Naive thymus-derived CD4-positive, alpha-beta T cell (primary cell): ENCODE measurements at regions not wholly inside any gene's neighbourhood (a gene's known extent, or its start where the extent isn't known, plus 50 kb on each side); places are given as distances from the start of the nearest gene placed in this dataset.

Experiments used
- ATAC-seq: fragments of 150-1000 bp; cut with Tn5 transposase; 2 replicates; pipeline ENCODE4 v1.10.0; 2021; ENCODE audit warnings: mild to moderate bottlenecking, moderate library complexity
- CTCF ChIA-PET: fragments of 350-600 bp; sonication (Branson Sonifier 250); formaldehyde crosslinking; loops from one replicate; lab custom pipeline; 2021; ENCODE audit warnings: antibody characterized with exemption; lab: Charles Lee
- POLR2A ChIA-PET: fragments of 350-600 bp; sonication (Branson Sonifier 250); formaldehyde crosslinking; loops from one replicate; lab custom pipeline; 2021; ENCODE audit warnings: antibody characterized with exemption, inconsistent platforms; lab: Charles Lee
- DNase-seq, 9 donors: peaks; one replicate each; pipeline versions ENCODE4 v3.0.0 to v3.0.0-alpha.2; 2020 to 2022; ENCODE audit warnings: mixed read lengths in 1 of 9
- H3K27ac ChIP-seq: one replicate; pipeline ENCODE4 v1.7.0; 2013; ENCODE audit warnings: mild to moderate bottlenecking, low read depth, low read length, moderate library complexity
- H3K27me3 ChIP-seq, 2 donors: one replicate each; pipeline ENCODE4 v1.7.0; 2013; ENCODE audit warnings: low read length in 2 of 2, mild to moderate bottlenecking in 2 of 2, moderate library complexity in 2 of 2; ENCODE audit not compliant: control insufficient read depth in 2 of 2, insufficient read depth in 2 of 2
- H3K36me3 ChIP-seq, 3 experiments: 1 replicate in 2 of 3; 2 replicates in 1 of 3; pipeline ENCODE4 v1.7.0; 2013; ENCODE audit warnings: low read length in 3 of 3, mild to moderate bottlenecking in 3 of 3, moderate library complexity in 1 of 3; ENCODE audit not compliant: insufficient read depth in 3 of 3, control insufficient read depth in 2 of 3
- H3K4me1 ChIP-seq, 2 donors: one replicate each; pipeline ENCODE4 v1.7.0; 2013; ENCODE audit warnings: low read length in 2 of 2, mild to moderate bottlenecking in 2 of 2, moderate library complexity in 1 of 2; ENCODE audit not compliant: control insufficient read depth in 2 of 2, insufficient read depth in 2 of 2
- H3K4me3 ChIP-seq: 2 replicates; pipeline ENCODE4 v1.7.0; 2013; ENCODE audit warnings: mild to moderate bottlenecking, low read length
- H3K9me3 ChIP-seq, 3 experiments: 1 replicate in 2 of 3; 2 replicates in 1 of 3; pipeline ENCODE4 v1.7.0; 2013; ENCODE audit warnings: low read length in 3 of 3; ENCODE audit not compliant: control insufficient read depth in 2 of 3
- H3K27ac Mint-ChIP-seq, 9 donors: one replicate each; pipeline ENCODE4 v1.8.0; 2020 to 2022; ENCODE audit warnings: mixed read lengths in 9 of 9, mild to moderate bottlenecking in 8 of 9, moderate library complexity in 5 of 9, inconsistent platforms in 2 of 9
- H3K27me3 Mint-ChIP-seq, 5 donors: one replicate each; pipeline ENCODE4 v1.8.0; 2021 to 2022; ENCODE audit warnings: mixed read lengths in 5 of 5, mild to moderate bottlenecking in 1 of 5
- H3K36me3 Mint-ChIP-seq, 5 donors: one replicate each; pipeline ENCODE4 v1.8.0; 2020 to 2022; ENCODE audit warnings: mixed read lengths in 5 of 5, mild to moderate bottlenecking in 3 of 5, inconsistent platforms in 1 of 5
- H3K4me1 Mint-ChIP-seq, 7 donors: one replicate each; pipeline ENCODE4 v1.8.0; 2020 to 2022; ENCODE audit warnings: mixed read lengths in 7 of 7, mild to moderate bottlenecking in 3 of 7, inconsistent platforms in 1 of 7
- H3K4me3 Mint-ChIP-seq, 10 donors: one replicate each; pipeline ENCODE4 v1.8.0; 2020 to 2022; ENCODE audit warnings: mild to moderate bottlenecking in 10 of 10, mixed read lengths in 10 of 10, moderate library complexity in 6 of 10, inconsistent platforms in 2 of 10
- H3K9me3 Mint-ChIP-seq, 11 donors: one replicate each; pipeline ENCODE4 v1.8.0; 2020 to 2022; ENCODE audit warnings: mixed read lengths in 11 of 11, mild to moderate bottlenecking in 4 of 11, inconsistent platforms in 1 of 11, moderate library complexity in 1 of 11
- intact Hi-C, 2 donors: fragments of 100-400 bp; cut with micrococcal nuclease; formaldehyde crosslinking; loops; one replicate each; pipeline ENCODE4 v1.15.1; 2023

DNA sequence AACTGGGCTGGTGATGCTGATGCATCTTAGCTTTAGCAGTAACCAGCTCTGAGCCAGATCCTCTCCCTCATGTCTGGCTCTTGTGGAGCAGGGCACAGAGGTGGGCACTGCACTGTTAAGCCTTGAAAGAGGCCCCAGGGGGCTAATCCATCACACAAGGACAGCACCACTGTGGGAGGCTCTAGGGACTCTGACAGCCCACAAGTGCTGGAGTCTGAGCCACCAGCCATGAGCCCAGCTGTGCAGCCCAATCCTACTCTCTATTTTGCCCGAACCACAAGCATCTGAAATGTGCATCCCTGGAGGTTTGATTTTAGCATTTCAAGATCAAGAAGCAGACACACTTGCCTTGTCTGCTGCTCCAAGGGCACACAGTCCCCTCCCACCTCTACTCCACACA is 407.1 kb upstream of the TRPC7 start:
- H3K27ac Mint-ChIP-seq: no peak overlapping the region
- intact Hi-C loops: no loop called here
- H3K9me3 Mint-ChIP-seq: peaks cover 0 to 8% (median 2%) of the 10 kb centered on the region in 11 donors
- H3K4me3 ChIP-seq: no peak overlapping the region
- DNase-seq: no peak
- no peaks in the 10 kb centered on the region for H3K36me3 ChIP-seq
- no peaks in the 10 kb centered on the region for H3K4me1 Mint-ChIP-seq
- H3K27me3 ChIP-seq: no peaks in the 10 kb centered on the region
- H3K27ac ChIP-seq: no peak overlapping the region
- H3K4me3 Mint-ChIP-seq: no peak overlapping the region
- H3K27me3 Mint-ChIP-seq: peaks cover 0 to 4% (median 0%) of the 10 kb centered on the region in 5 donors
- no peaks in the 10 kb centered on the region for H3K36me3 Mint-ChIP-seq
- ATAC-seq: no peak
- no peaks in the 10 kb centered on the region for H3K4me1 ChIP-seq
- POLR2A ChIA-PET: no interaction called here
- H3K9me3 ChIP-seq: no peaks in the 10 kb centered on the region
- CTCF ChIA-PET: no interaction called here

DNA sequence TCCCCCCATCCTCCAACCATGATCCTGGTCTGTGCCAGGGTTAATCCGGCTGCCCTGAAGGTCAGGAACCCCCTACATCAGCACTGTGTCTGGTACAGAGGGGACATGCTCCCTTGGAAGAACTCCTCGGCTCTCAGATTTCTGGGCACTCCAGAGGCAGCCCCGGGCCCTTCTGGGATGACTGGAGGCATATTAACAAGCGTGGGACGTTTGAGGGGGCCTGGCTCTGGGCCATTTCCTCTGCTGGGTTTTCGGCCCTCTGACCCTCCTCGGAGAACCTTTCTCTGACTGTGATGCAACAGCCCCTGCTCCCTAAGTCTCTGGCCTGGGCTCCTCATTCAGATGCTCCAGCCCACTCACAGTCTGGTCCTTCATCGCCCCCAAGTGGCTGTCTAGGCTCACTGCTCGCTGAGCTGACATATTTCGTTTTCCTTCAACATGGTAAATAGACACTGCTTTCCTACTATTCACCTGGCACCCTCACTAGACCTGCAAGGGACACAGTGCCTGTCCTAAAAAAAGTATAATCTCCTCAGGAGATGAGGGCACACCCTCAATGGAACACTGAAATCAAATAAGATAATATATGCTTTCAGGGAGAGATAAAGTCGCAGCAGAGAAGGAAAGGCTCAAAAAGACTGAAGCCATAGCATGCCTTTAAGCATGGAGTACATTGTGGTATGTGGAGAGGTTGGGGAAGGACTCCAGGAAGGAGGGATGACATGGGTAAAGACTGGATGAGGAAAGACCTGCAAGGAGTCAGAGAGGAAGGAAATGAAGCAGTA is 404.7 kb upstream of the TRPC7 start:
- Histone ChIP-seq H3K9me3 (no peaks in the 10 kb centered on the region), H3K36me3 (no peaks in the 10 kb centered on the region), H3K27ac (no peak overlapping the region), H3K4me1 (no peaks in the 10 kb centered on the region), H3K4me3 (no peak overlapping the region), H3K27me3 (no peaks in the 10 kb centered on the region)
- H3K27me3 Mint-ChIP-seq: peaks cover 0 to 4% (median 0%) of the 10 kb centered on the region in 5 donors
- H3K9me3 Mint-ChIP-seq: peaks cover 0 to 8% (median 2%) of the 10 kb centered on the region in 11 donors
- intact Hi-C loops: no loop called here
- DNase-seq (peak in 1 of 9 donors; percentile 24), ATAC-seq (peak; percentile 47)
- no peak overlapping the region for H3K4me3 Mint-ChIP-seq
- no peaks in the 10 kb centered on the region for H3K4me1 Mint-ChIP-seq
- H3K36me3 Mint-ChIP-seq: no peaks in the 10 kb centered on the region
- ChIA-PET CTCF (no interaction called here), POLR2A (no interaction called here)
- no peak overlapping the region for H3K27ac Mint-ChIP-seq

DNA sequence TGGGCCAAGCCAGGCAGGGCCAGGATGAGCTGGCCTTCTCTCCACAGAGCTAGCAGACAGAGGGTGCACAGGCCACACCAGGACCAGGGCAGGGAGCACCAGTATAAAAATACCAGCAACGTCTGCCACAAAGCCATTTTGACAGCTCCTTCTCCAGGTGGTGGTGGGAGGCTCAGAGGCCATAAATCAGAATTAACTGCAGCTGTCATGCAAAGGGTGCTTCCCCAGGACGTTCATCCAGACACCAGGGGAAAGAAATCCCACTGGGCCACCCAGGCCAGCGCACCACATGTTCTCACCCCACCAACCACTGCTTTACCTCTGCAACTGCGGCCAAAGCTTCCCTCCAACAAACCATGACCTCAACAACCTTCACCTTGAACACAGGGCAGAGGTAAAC is 403.7 kb upstream of the TRPC7 start:
- intact Hi-C loops: no loop called here
- ChIA-PET POLR2A (no interaction called here), CTCF (no interaction called here)
- H3K36me3 ChIP-seq: no peaks in the 10 kb centered on the region
- H3K27me3 ChIP-seq: no peaks in the 10 kb centered on the region
- no peaks in the 10 kb centered on the region for H3K9me3 ChIP-seq
- DNase-seq (no peak), ATAC-seq (no peak)
- H3K9me3 Mint-ChIP-seq: peaks cover 0 to 8% (median 2%) of the 10 kb centered on the region in 11 donors
- no peaks in the 10 kb centered on the region for H3K4me1 ChIP-seq
- H3K27ac Mint-ChIP-seq: no peak overlapping the region
- peaks cover 0 to 4% (median 0%) of the 10 kb centered on the region in 5 donors for H3K27me3 Mint-ChIP-seq
- no peaks in the 10 kb centered on the region for H3K4me1 Mint-ChIP-seq
- H3K4me3 ChIP-seq: no peak overlapping the region
- H3K27ac ChIP-seq: no peak overlapping the region
- H3K36me3 Mint-ChIP-seq: no peaks in the 10 kb centered on the region
- no peak overlapping the region for H3K4me3 Mint-ChIP-seq

DNA sequence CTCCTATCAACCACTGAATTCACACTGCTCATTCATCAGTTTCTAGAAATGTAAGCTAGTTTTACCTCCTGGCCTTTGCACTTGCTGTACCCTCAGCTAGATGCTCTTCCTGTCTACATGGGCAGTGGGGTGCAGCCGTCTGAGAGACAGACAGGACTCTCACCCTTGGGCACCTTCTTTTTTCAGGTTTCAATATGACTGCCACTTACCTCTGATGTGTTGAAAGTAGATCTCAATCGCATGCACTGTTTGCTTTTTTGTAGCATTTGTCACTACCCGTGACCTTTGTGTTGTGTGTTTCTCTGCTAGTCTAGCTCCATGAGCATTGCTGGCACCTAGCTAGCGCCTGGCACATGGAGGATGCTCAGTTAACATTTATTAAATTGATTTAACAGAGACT is 403.1 kb upstream of the TRPC7 start:
- Mint-ChIP-seq H3K4me1 (no peaks in the 10 kb centered on the region), H3K36me3 (no peaks in the 10 kb centered on the region), H3K27ac (no peak overlapping the region), H3K4me3 (no peak overlapping the region), H3K27me3 (peaks cover 0 to 4% (median 0%) of the 10 kb centered on the region in 5 donors), H3K9me3 (peaks cover 0 to 8% (median 2%) of the 10 kb centered on the region in 11 donors)
- Histone ChIP-seq H3K36me3 (no peaks in the 10 kb centered on the region), H3K9me3 (no peaks in the 10 kb centered on the region), H3K4me3 (no peak overlapping the region), H3K27ac (no peak overlapping the region), H3K27me3 (no peaks in the 10 kb centered on the region), H3K4me1 (no peaks in the 10 kb centered on the region)
- CTCF ChIA-PET: no interaction called here
- ATAC-seq (no peak), DNase-seq (no peak)
- POLR2A ChIA-PET: no interaction called here
- intact Hi-C loops: no loop called here

DNA sequence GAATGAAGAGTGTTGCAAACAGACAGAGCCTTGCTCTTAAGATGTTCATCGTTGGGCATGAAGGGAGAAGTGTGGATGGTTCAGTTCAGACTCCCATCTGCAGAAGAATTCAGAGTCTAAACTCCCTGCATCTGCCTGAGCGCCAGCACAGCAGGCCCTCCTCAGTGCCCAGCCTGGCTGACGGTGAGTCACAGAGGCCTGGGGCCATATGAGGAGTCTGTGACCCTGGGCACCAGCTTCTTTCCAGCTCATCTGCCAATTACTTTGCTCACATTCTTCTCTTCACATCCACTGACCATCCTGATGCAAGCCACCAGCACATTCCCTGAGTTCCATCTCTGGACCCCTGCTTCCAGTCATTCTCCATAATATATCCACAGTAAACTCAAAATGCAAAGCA is 401.1 kb upstream of the TRPC7 start:
- Histone ChIP-seq H3K27ac (no peak overlapping the region), H3K9me3 (no peaks in the 10 kb centered on the region), H3K27me3 (no peaks in the 10 kb centered on the region), H3K36me3 (no peaks in the 10 kb centered on the region), H3K4me3 (no peak overlapping the region), H3K4me1 (no peaks in the 10 kb centered on the region)
- Mint-ChIP-seq H3K36me3 (no peaks in the 10 kb centered on the region), H3K27ac (no peak overlapping the region), H3K4me1 (no peaks in the 10 kb centered on the region), H3K9me3 (peaks cover 0 to 9% (median 2%) of the 10 kb centered on the region in 11 donors), H3K27me3 (peaks cover 0 to 4% (median 0%) of the 10 kb centered on the region in 5 donors), H3K4me3 (no peak overlapping the region)
- ChIA-PET POLR2A (no interaction called here), CTCF (no interaction called here)
- intact Hi-C loops: no loop called here
- ATAC-seq: no peak
- no peak for DNase-seq

DNA sequence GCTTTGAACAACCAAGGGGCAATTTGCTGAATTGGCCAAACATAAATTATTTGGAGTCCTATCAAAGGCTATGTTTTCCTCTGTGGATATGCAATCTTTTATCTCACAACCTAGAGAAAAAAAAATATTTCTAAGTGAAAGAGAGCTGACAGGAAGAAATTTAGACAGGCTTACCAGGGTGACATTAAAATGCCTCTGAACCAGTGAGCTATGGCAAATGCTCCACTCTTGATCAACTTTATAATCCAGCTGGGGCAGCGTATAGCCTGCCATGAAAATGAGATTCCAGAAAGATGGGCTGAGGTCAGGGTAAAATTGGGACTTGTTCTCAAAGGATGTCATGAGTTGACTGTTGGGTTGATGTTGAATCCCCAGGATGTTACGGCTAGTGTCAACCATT is 399.3 kb upstream of the TRPC7 start:
- H3K9me3 Mint-ChIP-seq: peaks cover 0 to 9% (median 3%) of the 10 kb centered on the region in 11 donors

DNA sequence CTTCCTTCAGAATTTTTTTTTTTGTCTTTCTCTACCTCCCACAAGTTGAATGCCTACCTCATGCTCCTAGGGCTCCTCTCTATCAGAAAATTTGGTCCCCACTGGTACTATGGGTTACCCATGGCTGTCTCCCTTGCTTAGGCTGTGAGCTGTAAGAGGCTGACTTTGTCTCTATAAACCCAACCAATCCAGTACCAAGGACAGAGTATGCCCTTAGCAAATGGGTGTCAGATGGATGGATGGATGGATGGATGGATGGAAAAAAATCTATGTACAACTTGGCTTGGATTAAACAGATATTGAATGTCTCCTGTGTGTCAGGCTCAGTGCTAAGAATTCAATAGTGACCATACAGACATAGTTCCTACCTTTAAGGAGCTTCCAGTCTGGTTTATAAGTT is 398.2 kb upstream of the TRPC7 start:
- intact Hi-C loops: no loop called here

More for the DNA sequence above, 399.3 kb upstream of the TRPC7 start:
- Mint-ChIP-seq H3K36me3 (no peaks in the 10 kb centered on the region), H3K27ac (no peak overlapping the region), H3K4me1 (no peaks in the 10 kb centered on the region), H3K27me3 (no peaks in the 10 kb centered on the region), H3K4me3 (no peak overlapping the region)
- Histone ChIP-seq H3K27me3 (no peaks in the 10 kb centered on the region), H3K9me3 (no peaks in the 10 kb centered on the region), H3K36me3 (no peaks in the 10 kb centered on the region), H3K4me3 (no peak overlapping the region), H3K27ac (no peak overlapping the region), H3K4me1 (no peaks in the 10 kb centered on the region)
- ATAC-seq: no peak
- DNase-seq: no peak
- ChIA-PET POLR2A (no interaction called here), CTCF (no interaction called here)
- intact Hi-C loops: no loop called here

More for the DNA sequence above, 398.2 kb upstream of the TRPC7 start:
- CTCF ChIA-PET: no interaction called here
- Mint-ChIP-seq H3K27ac (no peak overlapping the region), H3K36me3 (no peaks in the 10 kb centered on the region), H3K9me3 (peaks cover 0 to 7% (median 2%) of the 10 kb centered on the region in 11 donors), H3K4me1 (no peaks in the 10 kb centered on the region), H3K27me3 (no peaks in the 10 kb centered on the region), H3K4me3 (no peak overlapping the region)
- no peak overlapping the region for H3K4me3 ChIP-seq
- H3K4me1 ChIP-seq: no peaks in the 10 kb centered on the region
- no peaks in the 10 kb centered on the region for H3K27me3 ChIP-seq
- H3K36me3 ChIP-seq: no peaks in the 10 kb centered on the region
- POLR2A ChIA-PET: no interaction called here
- H3K9me3 ChIP-seq: no peaks in the 10 kb centered on the region
- ATAC-seq (no peak), DNase-seq (no peak)
- no peak overlapping the region for H3K27ac ChIP-seq
